Activated CD4-positive, alpha-beta memory T cell treated with anti-CD3 and anti-CD28 coated beads, Interleukin-2, amount 10 ng/mL, durations not matched to agents 7 days and 5 days (primary cell): ENCODE measurements at regions not wholly inside any gene's neighbourhood (a gene's known extent, or its start where the extent isn't known, plus 50 kb on each side); places are given as distances from the start of the nearest gene placed in this dataset.
"Not testable (repeated sequence)": the region's sequence is repeated elsewhere in the genome, so short reads cannot be mapped to it uniquely, and the experiment has no call there.

Experiments
- CTCF ChIA-PET: fragments of 350-600 bp; sonication (Branson Sonifier 250); formaldehyde crosslinking; loops from one replicate; lab custom pipeline; 2021; ENCODE audit warnings: antibody characterized with exemption, inconsistent platforms; lab: Charles Lee
- POLR2A ChIA-PET: fragments of 350-600 bp; sonication (Branson Sonifier 250); formaldehyde crosslinking; loops from one replicate; lab custom pipeline; 2021; ENCODE audit warnings: antibody characterized with exemption; lab: Charles Lee
- DNase-seq: peaks from one replicate; pipeline ENCODE4 v3.0.0-alpha.2; 2020
- H3K27ac Mint-ChIP-seq: one replicate; pipeline ENCODE4 v1.8.0; 2021; ENCODE audit warnings: mild to moderate bottlenecking, mixed read lengths
- H3K27me3 Mint-ChIP-seq: one replicate; pipeline ENCODE4 v1.8.0; 2021; ENCODE audit warnings: mixed read lengths
- H3K36me3 Mint-ChIP-seq: one replicate; pipeline ENCODE4 v1.8.0; 2021; ENCODE audit warnings: low read depth, mixed read lengths
- H3K4me1 Mint-ChIP-seq: one replicate; pipeline ENCODE4 v1.8.0; 2021; ENCODE audit warnings: mixed read lengths
- H3K4me3 Mint-ChIP-seq: one replicate; pipeline ENCODE4 v1.8.0; 2021; ENCODE audit warnings: mild to moderate bottlenecking, mixed read lengths
- H3K9me3 Mint-ChIP-seq: one replicate; pipeline ENCODE4 v1.8.0; 2021; ENCODE audit warnings: mixed read lengths

DNA sequence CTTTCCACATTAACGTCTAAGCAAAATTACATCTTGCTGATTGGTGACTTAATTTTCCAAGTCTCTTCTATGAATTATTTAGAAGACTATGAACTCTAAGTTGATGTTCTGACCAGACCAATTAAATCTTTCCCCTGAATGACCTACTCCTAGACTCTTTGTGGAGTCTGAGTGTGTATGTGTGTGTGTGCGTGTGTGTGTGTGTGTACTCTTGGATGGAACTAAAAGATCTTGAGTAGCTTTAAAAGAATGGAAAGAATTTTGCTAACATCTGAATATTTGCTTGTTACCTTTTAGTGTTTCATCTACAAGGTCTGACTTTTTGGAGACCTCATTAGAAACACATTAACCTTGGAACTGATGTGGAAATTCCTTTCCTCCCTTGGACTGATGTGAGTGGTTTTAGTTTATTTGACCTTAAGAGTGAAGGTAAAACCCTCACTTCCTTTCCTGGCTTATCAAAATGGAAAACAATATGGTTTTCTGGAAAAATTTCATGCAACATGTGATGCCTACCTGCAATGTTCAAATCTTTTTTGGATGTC, 257.1 kb downstream of the GATA3 start:
- Mint-ChIP-seq H3K27ac (no peak overlapping the region), H3K27me3 (no peaks in the 10 kb centered on the region), H3K4me1 (peaks cover 45% of the 10 kb centered on the region), H3K9me3 (peaks cover 5% of the 10 kb centered on the region), H3K36me3 (peaks cover 10% of the 10 kb centered on the region), H3K4me3 (no peak overlapping the region)
- POLR2A ChIA-PET: no interaction called here
- no peak for DNase-seq
- CTCF ChIA-PET: no interaction called here

DNA sequence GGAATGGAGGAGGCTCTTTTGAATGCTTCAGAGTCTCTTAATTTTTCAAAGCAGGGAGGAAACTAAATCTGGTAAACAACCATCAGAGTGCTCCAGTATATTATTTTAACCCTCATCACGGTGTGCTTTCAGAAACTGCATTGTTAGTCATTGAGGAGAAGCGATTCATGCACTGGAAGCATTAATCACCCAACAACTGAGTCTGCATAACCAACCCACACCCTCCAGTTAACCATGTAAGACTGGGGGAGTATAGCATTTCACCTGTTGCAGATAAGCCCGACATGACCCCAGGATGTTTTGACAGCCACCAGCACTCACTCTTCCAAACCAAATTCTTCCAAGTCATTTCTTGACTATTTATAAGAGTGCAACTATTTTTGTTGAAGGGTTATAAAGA, 257.6 kb downstream of the GATA3 start:
- ChIA-PET CTCF (no interaction called here), POLR2A (no interaction called here)
- H3K27me3 Mint-ChIP-seq: no peaks in the 10 kb centered on the region
- H3K9me3 Mint-ChIP-seq: peaks cover 9% of the 10 kb centered on the region
- H3K4me3 Mint-ChIP-seq: no peak overlapping the region
- peaks cover 41% of the 10 kb centered on the region for H3K4me1 Mint-ChIP-seq
- H3K27ac Mint-ChIP-seq: no peak overlapping the region
- peaks cover 14% of the 10 kb centered on the region for H3K36me3 Mint-ChIP-seq
- no peak for DNase-seq

DNA sequence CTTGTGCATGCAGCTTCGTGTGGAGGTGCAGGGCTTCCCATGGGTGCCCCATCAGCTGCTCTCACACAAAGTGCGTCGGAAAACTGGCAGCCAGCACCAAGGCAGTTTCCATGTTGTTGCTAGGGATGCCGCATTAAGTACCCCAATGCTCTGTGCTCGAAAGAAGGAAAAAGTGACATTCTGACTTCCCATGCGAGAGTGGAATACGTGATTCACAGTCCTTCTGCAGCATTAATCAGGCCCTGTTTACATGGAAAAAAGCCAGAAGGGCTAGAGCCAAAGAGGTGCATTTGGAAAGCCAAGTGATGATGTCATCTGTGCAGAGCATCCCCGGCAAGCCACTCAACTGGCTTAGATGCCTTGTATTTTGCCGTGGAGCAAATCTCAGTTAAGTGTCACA, 258.3 kb downstream of the GATA3 start:
- Mint-ChIP-seq H3K4me3 (no peak overlapping the region), H3K36me3 (peaks cover 14% of the 10 kb centered on the region), H3K9me3 (peaks cover 9% of the 10 kb centered on the region), H3K27ac (no peak overlapping the region), H3K27me3 (no peaks in the 10 kb centered on the region), H3K4me1 (peaks cover 34% of the 10 kb centered on the region)
- POLR2A ChIA-PET: no interaction called here
- CTCF ChIA-PET: no interaction called here
- no peak for DNase-seq

DNA sequence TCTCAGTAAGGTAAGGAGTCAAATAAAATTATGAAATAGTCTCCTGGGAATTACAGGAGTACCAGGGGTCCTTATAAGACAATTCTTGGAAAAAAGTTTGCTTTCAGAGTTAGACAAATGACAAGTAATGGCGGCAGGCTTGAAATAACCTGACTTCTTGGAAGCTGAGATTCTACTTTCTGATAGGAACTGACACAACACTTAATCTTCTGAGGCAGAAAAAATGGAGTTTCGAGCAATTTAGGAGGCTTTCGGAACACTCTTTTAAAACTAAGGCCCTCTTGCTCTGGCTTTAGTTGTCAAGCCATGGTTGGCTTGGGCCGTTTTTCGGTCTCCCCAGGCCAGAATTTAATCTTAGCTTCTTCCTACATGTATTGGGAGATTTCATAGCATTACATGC, 260.0 kb downstream of the GATA3 start:
- POLR2A ChIA-PET: no interaction called here
- H3K27ac Mint-ChIP-seq: no peak overlapping the region
- H3K4me3 Mint-ChIP-seq: no peak overlapping the region
- no peak for DNase-seq
- H3K9me3 Mint-ChIP-seq: peaks cover 9% of the 10 kb centered on the region
- H3K4me1 Mint-ChIP-seq: peaks cover 34% of the 10 kb centered on the region
- peaks cover 16% of the 10 kb centered on the region for H3K36me3 Mint-ChIP-seq
- no peaks in the 10 kb centered on the region for H3K27me3 Mint-ChIP-seq
- CTCF ChIA-PET: no interaction called here

DNA sequence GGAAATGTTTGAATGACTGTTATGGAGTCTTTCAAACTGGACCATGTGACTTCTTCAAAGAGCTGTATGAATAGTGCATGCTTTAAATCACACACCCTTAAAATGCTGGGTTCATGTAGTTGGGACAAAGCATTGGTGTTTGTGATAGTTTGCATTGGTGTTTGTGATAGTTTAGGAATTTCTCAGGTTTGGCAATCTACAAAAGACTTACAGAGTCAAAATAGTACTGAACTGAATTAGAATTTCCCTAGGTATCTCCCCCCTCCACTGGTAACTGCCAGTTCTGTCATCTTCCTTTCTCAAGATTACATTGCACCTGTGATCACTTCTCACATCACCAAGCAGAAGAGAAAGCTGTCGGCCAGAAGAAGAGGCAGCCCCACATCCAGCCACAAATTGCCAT, 261.1 kb downstream of the GATA3 start:
- Mint-ChIP-seq H3K9me3 (peaks cover 11% of the 10 kb centered on the region), H3K27ac (peak overlapping the region; percentile 53), H3K27me3 (no peaks in the 10 kb centered on the region), H3K4me3 (no peak overlapping the region), H3K4me1 (peaks cover 36% of the 10 kb centered on the region), H3K36me3 (peaks cover 24% of the 10 kb centered on the region)
- no peak for DNase-seq
- POLR2A ChIA-PET: interaction anchor here (1.2 to 1.5 kb wide), 3 partner anchors 15 to 179 kb away, joined by 3 read pairs; no protein-coding TSS in a partner anchor
- CTCF ChIA-PET: interaction anchor here (1.0 kb wide), 1 partner anchor 48 kb away, joined by 3 read pairs; no protein-coding TSS in a partner anchor

DNA sequence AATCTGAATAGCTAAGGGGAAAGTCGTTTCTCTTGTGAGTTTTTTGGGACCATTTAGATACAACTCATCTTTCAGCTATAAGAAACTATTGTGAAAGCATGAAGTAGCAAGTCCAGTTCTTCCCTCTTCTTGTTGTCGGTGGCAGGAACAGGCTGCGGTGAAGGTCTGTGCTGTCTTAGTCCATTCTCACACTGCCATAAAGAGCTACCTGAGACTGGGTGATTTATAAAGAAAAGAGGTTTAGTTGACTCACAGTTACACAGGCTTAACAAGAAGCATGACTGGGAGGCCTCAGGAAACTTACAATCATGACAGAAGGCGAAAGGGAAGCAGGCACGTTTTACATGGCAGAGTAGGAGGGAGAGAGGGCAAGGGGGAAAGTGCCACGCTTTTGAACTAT, 261.8 kb downstream of the GATA3 start:
- peak overlapping the region; percentile 53 for H3K27ac Mint-ChIP-seq
- DNase-seq: no peak

DNA sequence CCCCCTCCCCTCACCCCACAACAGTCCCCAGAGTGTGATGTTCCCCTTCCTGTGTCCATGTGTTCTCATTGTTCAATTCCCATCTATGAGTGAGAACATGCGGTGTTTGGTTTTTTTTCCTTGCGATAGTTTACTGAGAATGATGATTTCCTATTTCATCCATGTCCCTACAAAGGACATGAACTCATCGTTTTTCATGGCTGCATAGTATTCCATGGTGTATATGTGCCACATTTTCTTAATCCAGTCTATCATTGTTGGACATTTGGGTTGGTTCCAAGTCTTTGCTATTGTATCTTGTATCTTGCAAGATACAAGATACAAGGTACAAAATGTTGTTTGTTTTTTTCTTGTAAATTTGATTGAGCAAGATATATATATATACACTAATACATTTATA, 263.9 kb downstream of the GATA3 start:
- Mint-ChIP-seq H3K36me3 (peaks cover 27% of the 10 kb centered on the region), H3K4me1 (peaks cover 30% of the 10 kb centered on the region), H3K9me3 (peaks cover 11% of the 10 kb centered on the region)
- CTCF ChIA-PET, H3K27me3 Mint-ChIP-seq, H3K27ac Mint-ChIP-seq, H3K4me3 Mint-ChIP-seq, DNase-seq: not testable (repeated sequence)
- POLR2A ChIA-PET: interaction anchor here (1.0 to 1.9 kb wide), 2 partner anchors 14 to 257 kb away, joined by 3 to 6 read pairs; no protein-coding TSS in a partner anchor

More for the DNA sequence above, 261.8 kb downstream of the GATA3 start:
- H3K27me3 Mint-ChIP-seq: no peaks in the 10 kb centered on the region
- POLR2A ChIA-PET: interaction anchor here (1.2 to 1.5 kb wide), 3 partner anchors 16 to 179 kb away, joined by 3 read pairs; no protein-coding TSS in a partner anchor
- peaks cover 24% of the 10 kb centered on the region for H3K36me3 Mint-ChIP-seq
- peaks cover 36% of the 10 kb centered on the region for H3K4me1 Mint-ChIP-seq
- peaks cover 11% of the 10 kb centered on the region for H3K9me3 Mint-ChIP-seq
- no peak overlapping the region for H3K4me3 Mint-ChIP-seq
- CTCF ChIA-PET: interaction anchor here (0.7 to 1.0 kb wide), 2 partner anchors 19 to 49 kb away, joined by 3 read pairs; no protein-coding TSS in a partner anchor

DNA sequence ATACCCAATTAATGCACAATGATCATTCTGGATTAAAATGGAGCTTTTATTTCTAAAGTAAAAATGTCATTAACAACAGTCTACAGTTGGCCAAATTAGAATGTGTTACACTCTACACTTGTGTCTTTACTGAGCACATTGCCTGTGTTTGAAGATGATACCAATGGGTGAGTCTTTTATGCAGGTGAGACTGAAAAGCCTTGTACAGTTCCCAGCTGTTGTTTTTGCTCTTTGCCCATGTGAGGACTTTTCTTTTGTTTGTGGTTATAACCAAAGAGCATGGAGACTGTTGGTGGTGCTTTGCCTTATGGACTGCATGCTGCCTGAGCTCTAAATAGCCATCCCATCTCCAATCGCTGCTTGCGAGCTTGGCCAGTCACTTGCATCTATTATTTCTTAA, 264.5 kb downstream of the GATA3 start:
- H3K36me3 Mint-ChIP-seq: peaks cover 27% of the 10 kb centered on the region
- DNase-seq: no peak
- no peak overlapping the region for H3K27ac Mint-ChIP-seq
- peaks cover 11% of the 10 kb centered on the region for H3K9me3 Mint-ChIP-seq
- no peaks in the 10 kb centered on the region for H3K27me3 Mint-ChIP-seq
- ChIA-PET CTCF (interaction anchor here (1.1 kb wide), 1 partner anchor 63 kb away, joined by 3 read pairs; no protein-coding TSS in a partner anchor), POLR2A (interaction anchor here (0.9 to 1.9 kb wide), 4 partner anchors 13 to 265 kb away, joined by 3 to 6 read pairs (median 5); partner anchors contain the start of gene GATA3)
- no peak overlapping the region for H3K4me3 Mint-ChIP-seq
- H3K4me1 Mint-ChIP-seq: peaks cover 35% of the 10 kb centered on the region

DNA sequence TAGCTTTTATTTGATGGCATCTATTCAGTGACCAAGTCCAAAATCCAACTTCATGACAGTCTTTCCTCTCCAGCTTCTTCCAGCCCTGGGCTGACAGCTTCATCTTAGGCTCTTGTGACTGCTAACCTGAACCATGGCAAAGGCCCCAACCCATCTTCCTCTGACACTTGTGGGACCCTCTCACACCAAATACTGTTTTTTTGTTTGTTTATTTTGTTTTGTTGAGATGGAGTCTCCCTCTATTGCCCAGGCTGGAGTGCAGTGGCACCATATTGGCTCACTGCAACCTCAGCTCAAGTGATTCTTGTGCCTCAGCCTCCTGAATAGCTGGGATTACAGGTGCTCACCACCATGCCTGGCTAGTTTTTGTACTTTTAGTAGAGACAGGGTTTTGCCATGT, 265.2 kb downstream of the GATA3 start:
- no peak for DNase-seq
- H3K36me3 Mint-ChIP-seq: peaks cover 24% of the 10 kb centered on the region
- H3K27ac Mint-ChIP-seq: no peak overlapping the region
- H3K9me3 Mint-ChIP-seq: peaks cover 8% of the 10 kb centered on the region
- ChIA-PET POLR2A (interaction anchor here (0.9 to 1.9 kb wide), 4 partner anchors 12 to 266 kb away, joined by 3 to 6 read pairs (median 5); partner anchors contain the start of gene GATA3), CTCF (interaction anchor here (1.1 kb wide), 1 partner anchor 64 kb away, joined by 3 read pairs; no protein-coding TSS in a partner anchor)
- no peaks in the 10 kb centered on the region for H3K27me3 Mint-ChIP-seq
- H3K4me3 Mint-ChIP-seq: no peak overlapping the region
- H3K4me1 Mint-ChIP-seq: peaks cover 34% of the 10 kb centered on the region

DNA sequence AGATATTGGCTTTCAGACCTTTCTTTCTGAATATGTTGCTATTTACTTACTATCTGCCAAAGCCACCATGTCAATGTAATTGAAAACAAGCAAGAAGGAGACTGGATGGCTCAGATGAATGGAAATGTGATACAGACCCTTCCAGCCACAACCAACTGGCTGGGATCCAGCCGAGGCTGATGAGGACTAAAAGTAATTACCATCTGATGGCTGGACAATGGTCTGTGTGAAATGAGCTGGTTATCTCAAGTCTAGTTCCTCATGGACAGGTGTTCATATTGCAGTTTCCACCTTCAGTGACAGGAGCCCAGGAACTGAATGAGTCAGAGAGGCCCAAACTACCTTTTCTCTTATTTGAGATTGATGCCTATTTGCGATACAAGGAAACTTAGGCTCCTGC, 267.5 kb downstream of the GATA3 start:
- Mint-ChIP-seq H3K27me3 (no peaks in the 10 kb centered on the region), H3K4me3 (no peak overlapping the region), H3K36me3 (peaks cover 13% of the 10 kb centered on the region), H3K4me1 (peaks cover 41% of the 10 kb centered on the region), H3K27ac (no peak overlapping the region), H3K9me3 (peaks cover 3% of the 10 kb centered on the region)
- ChIA-PET POLR2A (interaction anchor here (1.1 kb wide), 1 partner anchor 10 kb away, joined by 3 read pairs; no protein-coding TSS in a partner anchor), CTCF (no interaction called here)
- no peak for DNase-seq

DNA sequence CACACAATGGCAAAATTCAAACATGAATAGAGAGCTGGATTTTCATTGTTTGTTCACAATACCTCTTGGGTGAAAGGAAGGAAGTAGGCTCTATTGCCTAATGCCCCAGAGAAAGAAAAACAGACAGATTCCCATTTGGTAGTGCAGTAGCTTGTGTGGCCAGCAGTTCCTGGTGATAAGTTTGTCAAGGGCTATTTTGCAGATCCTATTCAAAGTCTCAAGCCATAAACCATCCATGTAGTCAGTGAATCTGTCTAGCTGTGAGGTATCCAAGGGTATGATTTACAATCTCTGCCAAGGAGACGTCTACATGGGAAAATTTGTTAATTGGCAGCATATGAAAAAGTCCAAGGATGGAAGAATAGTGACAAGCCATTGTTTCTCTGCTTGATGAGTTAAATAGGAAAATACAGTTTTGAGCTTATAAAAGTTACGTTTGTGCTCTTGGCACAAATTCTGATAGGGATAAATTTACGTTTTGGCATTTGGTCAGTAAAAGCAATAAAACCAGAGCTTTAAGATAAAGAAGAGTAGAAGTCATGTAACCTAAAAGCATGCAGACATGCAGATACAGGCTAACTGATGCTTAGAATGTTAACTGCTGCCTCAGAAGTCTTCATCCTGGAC, 269.1 kb downstream of the GATA3 start:
- peaks cover 3% of the 10 kb centered on the region for H3K9me3 Mint-ChIP-seq
- no peaks in the 10 kb centered on the region for H3K27me3 Mint-ChIP-seq
- ChIA-PET POLR2A (interaction anchor here (1.5 to 1.7 kb wide), 2 partner anchors 9 to 263 kb away, joined by 4 to 7 read pairs; no protein-coding TSS in a partner anchor), CTCF (interaction anchor here (1.5 kb wide), 1 partner anchor 9 kb away, joined by 5 read pairs; no protein-coding TSS in a partner anchor)
- peaks cover 54% of the 10 kb centered on the region for H3K4me1 Mint-ChIP-seq
- H3K27ac Mint-ChIP-seq: no peak overlapping the region
- H3K36me3 Mint-ChIP-seq: peaks cover 13% of the 10 kb centered on the region
- DNase-seq: no peak
- no peak overlapping the region for H3K4me3 Mint-ChIP-seq

DNA sequence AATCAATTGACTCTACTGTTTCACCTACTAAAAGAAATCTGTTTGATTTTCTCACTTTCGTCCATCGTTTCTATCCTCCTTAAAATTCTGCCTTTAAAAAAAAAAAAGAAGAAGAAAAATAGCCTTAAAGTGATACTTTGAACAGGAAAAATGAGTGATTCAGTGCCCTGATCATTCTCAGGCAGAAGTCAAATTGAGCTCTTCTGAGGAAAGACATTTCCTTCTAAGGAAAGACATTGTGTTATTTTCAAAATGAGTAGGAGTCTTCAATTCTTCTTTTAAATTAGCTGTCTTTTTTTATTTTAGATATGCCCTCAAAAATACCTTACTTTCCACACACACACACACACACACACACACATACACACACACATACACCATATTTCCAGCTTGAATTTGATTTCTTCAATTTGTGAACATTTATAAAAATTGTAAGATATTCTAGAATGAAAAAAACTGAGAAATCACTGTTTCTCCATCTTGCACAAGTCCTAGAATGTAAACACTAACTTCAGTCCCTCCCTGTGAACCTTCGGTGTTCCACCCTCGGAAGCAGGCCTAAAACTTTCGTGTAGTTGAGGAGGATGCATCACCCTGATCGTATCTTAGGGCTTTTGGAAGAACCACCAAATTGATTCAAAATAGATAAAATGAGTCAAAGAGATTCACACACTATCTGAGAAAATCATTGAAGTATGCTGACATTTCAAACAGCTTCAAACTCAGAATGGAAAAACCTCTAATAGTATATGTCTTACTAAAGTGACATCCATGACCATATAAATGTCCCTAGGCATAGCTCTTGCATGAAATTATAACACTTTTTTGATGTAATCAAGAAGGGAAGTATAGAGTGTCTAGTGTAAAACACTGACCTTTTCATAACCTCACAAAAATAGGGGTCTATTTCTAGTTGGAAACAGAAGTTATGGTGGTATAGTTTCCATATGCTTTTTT, 270.8 kb downstream of the GATA3 start:
- Mint-ChIP-seq H3K27me3 (no peaks in the 10 kb centered on the region), H3K9me3 (no peaks in the 10 kb centered on the region), H3K4me1 (peaks cover 70% of the 10 kb centered on the region), H3K36me3 (peaks cover 17% of the 10 kb centered on the region), H3K4me3 (peak overlapping the region; percentile 10), H3K27ac (peak overlapping the region; percentile 82)
- CTCF ChIA-PET: interaction anchor here (0.6 to 1.0 kb wide), 2 partner anchors 148 to 260 kb away, joined by 3 to 4 read pairs; no protein-coding TSS in a partner anchor
- POLR2A ChIA-PET: interaction anchor here (0.8 to 3.9 kb wide), 15 partner anchors 9 to 271 kb away, joined by 3 to 20 read pairs (median 4); partner anchors contain the start of gene GATA3
- peak; percentile 35 for DNase-seq
